Activated CD4-positive, alpha-beta T cell treated with anti-CD3 and anti-CD28 coated beads for 36 hours (primary cell): ENCODE measurements at regions not wholly inside any gene's neighbourhood (a gene's known extent, or its start where the extent isn't known, plus 50 kb on each side); places are given as distances from the start of the nearest gene placed in this dataset.

ENCODE experiments used
- ATAC-seq: fragments of 200-7000 bp; cut with Tn5 transposase; one replicate; pipeline ENCODE4 v1.10.0; 2021; ENCODE audit warnings: mild to moderate bottlenecking, moderate library complexity
- CTCF ChIA-PET: fragments of 350-600 bp; sonication (Branson Sonifier 250); formaldehyde crosslinking; loops from one replicate; lab custom pipeline; 2021; ENCODE audit warnings: antibody characterized with exemption; lab: Charles Lee
- POLR2A ChIA-PET: fragments of 350-600 bp; sonication (Branson Sonifier 250); formaldehyde crosslinking; loops from one replicate; lab custom pipeline; 2021; ENCODE audit warnings: antibody characterized with exemption, inconsistent platforms; lab: Charles Lee
- DNase-seq: peaks from one replicate; pipeline ENCODE4 v3.0.0-alpha.2; 2020
- H3K27ac Mint-ChIP-seq: one replicate; pipeline ENCODE4 v1.8.0; 2021; ENCODE audit warnings: mixed read lengths
- H3K27me3 Mint-ChIP-seq: one replicate; pipeline ENCODE4 v1.8.0; 2021; ENCODE audit warnings: mixed read lengths
- H3K36me3 Mint-ChIP-seq: one replicate; pipeline ENCODE4 v1.8.0; 2021; ENCODE audit warnings: low read depth, mixed read lengths
- H3K4me1 Mint-ChIP-seq: one replicate; pipeline ENCODE4 v1.8.0; 2021; ENCODE audit warnings: mixed read lengths
- H3K4me3 Mint-ChIP-seq: one replicate; pipeline ENCODE4 v1.8.0; 2021; ENCODE audit warnings: mild to moderate bottlenecking, moderate library complexity, mixed read lengths
- H3K9me3 Mint-ChIP-seq: one replicate; pipeline ENCODE4 v1.8.0; 2021; ENCODE audit warnings: low read depth, mixed read lengths
- intact Hi-C, 2 experiments: fragments of 100-400 bp; cut with DNase I in 1 of 2; cut with micrococcal nuclease in 1 of 2; formaldehyde crosslinking; loops; one replicate each; pipeline versions ENCODE4 v1.14.2 to v1.15.1; 2022 to 2024; cut with DNase I, micrococcal nuclease

GRCh38 chr15:66928784-66929183 is 136.6 kb upstream of the SMAD3 start:
- H3K36me3 Mint-ChIP-seq: peaks cover 2% of the 10 kb centered on the region
- DNase-seq (no peak), ATAC-seq (no peak)
- ChIA-PET POLR2A (no interaction called here), CTCF (no interaction called here)
- no peak overlapping the region for H3K4me3 Mint-ChIP-seq
- H3K4me1 Mint-ChIP-seq: no peaks in the 10 kb centered on the region
- peaks cover 1% of the 10 kb centered on the region for H3K9me3 Mint-ChIP-seq
- H3K27ac Mint-ChIP-seq: no peak overlapping the region
- peaks cover 11% of the 10 kb centered on the region for H3K27me3 Mint-ChIP-seq
- intact Hi-C loops: no loop called here

- ATAC-seq: no peak
- no peaks in the 10 kb centered on the region for H3K4me1 Mint-ChIP-seq
- ChIA-PET POLR2A (interaction anchor here (0.6 kb wide), 1 partner anchor 278 kb away, joined by 3 read pairs; no protein-coding TSS in a partner anchor), CTCF (interaction anchor here (0.7 kb wide), 1 partner anchor 219 kb away, joined by 3 read pairs; no protein-coding TSS in a partner anchor)
- H3K27ac Mint-ChIP-seq: no peak overlapping the region
- intact Hi-C loops: no loop called here
- peaks cover 2% of the 10 kb centered on the region for H3K36me3 Mint-ChIP-seq
- peaks cover 5% of the 10 kb centered on the region for H3K9me3 Mint-ChIP-seq
- no peak overlapping the region for H3K4me3 Mint-ChIP-seq
- no peak for DNase-seq
- H3K27me3 Mint-ChIP-seq: peaks cover 10% of the 10 kb centered on the region
Measured at GRCh38 chr15:66929843-66930402, 135.5 kb upstream of the SMAD3 start.

DNA sequence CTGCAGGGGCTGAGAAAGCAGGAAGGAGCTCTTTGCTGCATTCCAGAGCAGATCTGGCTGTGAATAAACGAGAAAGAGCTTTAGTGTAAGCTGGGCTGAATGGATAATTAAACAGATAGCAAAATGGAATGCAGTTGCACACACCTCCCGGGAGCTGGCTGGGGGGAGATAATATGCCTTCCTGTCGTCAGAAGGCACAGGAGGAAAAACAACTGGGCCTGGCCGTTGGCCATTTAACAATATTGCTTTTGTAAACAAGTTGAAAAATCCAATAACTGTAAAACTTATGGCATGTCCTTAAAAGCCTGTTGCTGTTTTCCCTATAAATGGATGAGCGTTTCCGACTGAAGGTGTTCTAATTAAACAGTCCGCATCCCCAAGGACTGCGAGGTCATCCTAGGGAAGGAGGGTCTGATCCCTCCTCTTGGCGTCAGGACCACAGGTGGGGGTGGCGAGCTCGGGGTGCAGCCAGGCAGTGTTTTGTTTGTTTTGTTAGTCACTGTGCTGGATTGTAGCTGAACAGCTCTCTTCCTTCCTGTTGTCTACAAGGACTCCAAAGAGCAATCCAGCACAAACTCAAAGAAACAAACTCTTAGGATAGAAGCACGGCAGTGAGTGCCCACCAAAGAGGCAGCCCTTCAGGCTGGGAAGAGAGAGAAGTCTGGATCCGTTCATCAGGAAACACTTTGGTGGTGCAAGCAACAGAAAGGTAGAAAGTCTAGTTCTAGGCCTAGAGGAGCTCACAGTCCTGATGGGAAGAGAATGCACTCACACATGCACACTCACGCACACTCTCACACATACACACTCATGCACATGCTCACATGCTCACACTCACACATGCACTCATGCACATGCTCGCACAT is 133.4 kb upstream of the SMAD3 start:
- POLR2A ChIA-PET: no interaction called here
- peaks cover 2% of the 10 kb centered on the region for H3K36me3 Mint-ChIP-seq

GRCh38 chr15:66932634-66933024 is 132.8 kb upstream of the SMAD3 start:
- Mint-ChIP-seq H3K27me3 (peaks cover 12% of the 10 kb centered on the region), H3K9me3 (peaks cover 5% of the 10 kb centered on the region), H3K36me3 (peaks cover 2% of the 10 kb centered on the region), H3K4me3 (no peak overlapping the region), H3K27ac (no peak overlapping the region), H3K4me1 (no peaks in the 10 kb centered on the region)
- intact Hi-C loops: no loop called here
- no peak for DNase-seq
- POLR2A ChIA-PET: no interaction called here
- CTCF ChIA-PET: no interaction called here
- ATAC-seq: no peak

More for the DNA sequence above, 133.4 kb upstream of the SMAD3 start:
- intact Hi-C loops: no loop called here
- H3K27ac Mint-ChIP-seq: no peak overlapping the region
- DNase-seq (no peak), ATAC-seq (no peak)
- no peaks in the 10 kb centered on the region for H3K4me1 Mint-ChIP-seq
- H3K27me3 Mint-ChIP-seq: peaks cover 12% of the 10 kb centered on the region
- CTCF ChIA-PET: interaction anchor here (0.6 to 1.1 kb wide), 2 partner anchors 10 to 354 kb away, joined by 3 to 7 read pairs; no protein-coding TSS in a partner anchor
- peaks cover 5% of the 10 kb centered on the region for H3K9me3 Mint-ChIP-seq
- H3K4me3 Mint-ChIP-seq: no peak overlapping the region

DNA sequence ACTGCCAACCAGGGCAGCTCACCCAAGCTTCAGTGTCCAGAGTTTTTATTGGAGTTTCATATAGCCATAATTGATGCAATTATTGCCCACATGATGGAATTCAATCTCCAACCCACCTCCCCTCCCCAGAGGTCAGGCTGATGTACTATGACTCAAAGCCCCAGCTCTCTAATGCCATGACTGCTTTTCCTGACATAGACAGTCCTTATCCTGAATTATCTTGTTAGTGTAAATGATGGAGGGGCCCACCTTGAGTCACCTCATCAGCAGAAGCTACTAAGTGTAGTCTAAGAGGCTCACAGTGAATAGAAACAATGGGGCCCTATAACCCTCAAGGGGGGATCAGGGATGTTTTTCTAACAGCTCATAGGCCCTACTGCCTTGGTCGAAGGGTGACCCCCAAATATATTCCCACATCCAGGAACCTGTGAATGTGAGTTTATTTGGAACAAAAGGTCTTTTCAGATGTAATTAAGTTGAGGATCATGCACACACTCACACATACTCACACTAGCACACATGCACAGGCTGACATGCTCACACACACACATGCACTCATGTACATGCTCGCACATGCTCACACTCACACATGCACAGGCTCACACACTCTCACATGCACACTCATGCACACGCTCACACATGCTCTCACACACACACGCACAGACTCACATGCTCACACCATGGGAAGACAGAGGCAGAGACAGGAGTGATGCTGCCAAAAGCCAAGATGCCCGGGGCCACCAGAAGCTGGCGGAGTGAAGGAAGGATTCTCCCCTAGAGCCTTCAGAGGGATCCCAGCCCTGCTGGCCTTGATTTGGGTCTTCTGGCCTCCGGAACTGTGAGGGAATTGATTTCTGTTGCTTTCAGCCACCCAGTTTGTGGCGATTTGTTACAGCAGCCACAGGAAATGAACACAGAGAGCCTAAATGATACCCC is 131.2 kb upstream of the SMAD3 start:
- Mint-ChIP-seq H3K9me3 (peaks cover 5% of the 10 kb centered on the region), H3K4me1 (no peaks in the 10 kb centered on the region), H3K27me3 (peaks cover 12% of the 10 kb centered on the region), H3K36me3 (peaks cover 2% of the 10 kb centered on the region), H3K27ac (no peak overlapping the region), H3K4me3 (no peak overlapping the region)
- DNase-seq (no peak), ATAC-seq (no peak)
- intact Hi-C loops: no loop called here
- ChIA-PET POLR2A (no interaction called here), CTCF (interaction anchor here (0.5 to 0.6 kb wide), 2 partner anchors 31 to 902 kb away, joined by 3 read pairs; no protein-coding TSS in a partner anchor)

DNA sequence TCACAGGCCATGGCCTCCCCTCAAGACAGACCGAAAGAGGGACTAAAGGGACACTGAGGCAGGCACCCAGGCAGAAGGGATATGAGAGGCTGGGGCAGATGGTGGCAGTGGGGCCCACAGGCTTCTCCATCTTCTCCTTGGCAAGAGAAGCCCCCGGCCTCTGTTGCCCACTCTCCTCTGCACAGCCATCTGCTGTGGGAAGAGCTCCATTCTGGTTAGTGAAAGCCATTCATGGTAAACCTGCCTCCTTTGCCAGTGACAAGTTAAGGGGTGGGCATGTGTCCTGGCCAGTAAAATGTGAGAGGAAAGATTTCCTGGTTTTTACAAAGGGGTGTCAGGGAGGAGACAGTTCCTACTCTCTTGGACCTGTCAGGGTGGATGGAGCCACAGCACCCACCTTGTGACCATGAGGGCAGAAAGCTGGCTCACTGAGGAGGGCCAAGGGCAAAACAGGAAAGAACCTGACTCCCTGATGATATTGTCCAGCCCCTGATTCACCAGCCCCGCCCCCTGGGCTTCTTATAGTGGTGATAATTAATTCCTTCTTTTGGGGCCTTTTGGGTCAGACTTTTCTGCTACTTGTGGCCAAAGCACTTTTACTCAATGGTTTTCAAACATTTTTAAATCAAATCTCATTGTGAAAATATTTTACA is 130.4 kb upstream of the SMAD3 start:
- intact Hi-C loops: no loop called here
- Mint-ChIP-seq H3K9me3 (peaks cover 5% of the 10 kb centered on the region), H3K4me1 (peaks cover 3% of the 10 kb centered on the region), H3K4me3 (no peak overlapping the region), H3K27ac (no peak overlapping the region), H3K27me3 (peaks cover 12% of the 10 kb centered on the region), H3K36me3 (peaks cover 2% of the 10 kb centered on the region)
- ChIA-PET POLR2A (no interaction called here), CTCF (interaction anchor here (0.6 kb wide), 1 partner anchor 901 kb away, joined by 3 read pairs; no protein-coding TSS in a partner anchor)
- DNase-seq (no peak), ATAC-seq (no peak)

DNA sequence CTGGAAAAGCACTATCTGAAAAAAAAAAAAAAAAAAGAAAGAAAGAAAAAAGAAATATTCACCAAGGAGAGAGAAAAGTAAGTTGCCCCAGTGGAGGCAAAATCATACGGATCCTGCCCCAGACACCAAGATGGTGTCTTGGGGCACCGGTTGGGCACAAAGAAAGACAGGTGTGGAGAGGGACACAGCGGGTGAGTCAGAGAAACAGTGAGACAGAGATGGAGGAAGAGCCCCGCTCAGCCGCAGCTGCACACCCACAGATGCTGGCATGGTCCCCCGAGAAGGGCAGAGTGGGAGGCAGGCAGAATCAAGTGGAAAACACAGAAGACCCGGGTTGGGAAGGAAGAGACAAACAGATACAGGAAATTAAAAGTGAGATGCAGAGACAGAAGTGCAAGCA is 129.7 kb upstream of the SMAD3 start:
- H3K4me1 Mint-ChIP-seq: peaks cover 10% of the 10 kb centered on the region
- H3K4me3 Mint-ChIP-seq: no peak overlapping the region
- no peak for ATAC-seq
- intact Hi-C loops: no loop called here
- ChIA-PET CTCF (interaction anchor here (0.6 kb wide), 1 partner anchor 457 kb away, joined by 3 read pairs; no protein-coding TSS in a partner anchor), POLR2A (no interaction called here)
- peaks cover 12% of the 10 kb centered on the region for H3K27me3 Mint-ChIP-seq
- peaks cover 5% of the 10 kb centered on the region for H3K9me3 Mint-ChIP-seq
- DNase-seq: no peak
- H3K27ac Mint-ChIP-seq: no peak overlapping the region
- H3K36me3 Mint-ChIP-seq: peaks cover 2% of the 10 kb centered on the region

- intact Hi-C loops: no loop called here
- Mint-ChIP-seq H3K9me3 (peaks cover 5% of the 10 kb centered on the region), H3K27ac (no peak overlapping the region), H3K36me3 (peaks cover 2% of the 10 kb centered on the region), H3K4me1 (peaks cover 14% of the 10 kb centered on the region), H3K27me3 (peaks cover 12% of the 10 kb centered on the region), H3K4me3 (no peak overlapping the region)
- no peak for ATAC-seq
- ChIA-PET CTCF (interaction anchor here (0.6 kb wide), 1 partner anchor 456 kb away, joined by 3 read pairs; no protein-coding TSS in a partner anchor), POLR2A (no interaction called here)
- no peak for DNase-seq
Measured at GRCh38 chr15:66936109-66936860, 129.1 kb upstream of the SMAD3 start.

DNA sequence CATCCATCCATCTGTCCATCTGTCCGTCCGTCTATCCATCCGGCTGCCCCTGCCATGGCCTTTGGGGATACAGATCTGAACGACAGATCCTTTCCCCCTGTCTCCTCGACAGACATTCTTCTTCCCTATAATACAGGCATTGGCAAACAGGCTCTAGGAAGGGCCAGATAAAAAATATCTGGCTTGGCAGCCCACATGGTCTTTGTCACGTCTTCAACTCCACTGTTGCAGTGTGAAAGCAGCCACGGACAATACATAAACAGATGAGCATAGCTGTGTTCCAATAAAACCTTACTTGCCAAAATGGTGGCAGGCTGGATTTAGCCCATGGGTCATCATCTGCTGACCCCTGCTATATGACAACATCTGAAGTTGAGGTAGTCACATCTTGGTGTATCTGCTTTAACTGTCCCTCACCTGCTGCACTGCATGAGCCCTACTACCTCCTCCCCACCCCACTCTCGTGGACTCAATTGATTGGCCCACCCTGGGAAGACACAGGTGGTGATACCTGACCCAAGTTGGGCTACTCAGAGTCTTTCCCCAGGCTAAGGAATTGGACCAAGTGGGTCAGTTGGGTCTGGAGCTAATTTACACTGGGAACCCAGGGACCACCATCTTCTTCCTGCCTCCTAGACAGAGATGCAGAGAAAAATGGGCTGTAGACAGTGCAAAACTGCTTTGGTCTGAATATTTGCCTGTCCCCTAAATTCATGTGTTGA is 128.4 kb upstream of the SMAD3 start:
- POLR2A ChIA-PET: no interaction called here
- intact Hi-C loops: no loop called here
- no peak for DNase-seq
- Mint-ChIP-seq H3K36me3 (peaks cover 2% of the 10 kb centered on the region), H3K27me3 (peaks cover 12% of the 10 kb centered on the region), H3K4me3 (no peak overlapping the region), H3K9me3 (peaks cover 5% of the 10 kb centered on the region), H3K4me1 (peaks cover 14% of the 10 kb centered on the region), H3K27ac (no peak overlapping the region)
- CTCF ChIA-PET: no interaction called here
- ATAC-seq: no peak

GRCh38 chr15:66937588-66937987 is 127.8 kb upstream of the SMAD3 start:
- intact Hi-C loops: no loop called here
- POLR2A ChIA-PET: no interaction called here
- Mint-ChIP-seq H3K27me3 (peaks cover 9% of the 10 kb centered on the region), H3K27ac (no peak overlapping the region), H3K4me3 (no peak overlapping the region), H3K36me3 (peaks cover 2% of the 10 kb centered on the region), H3K9me3 (peaks cover 5% of the 10 kb centered on the region), H3K4me1 (peaks cover 14% of the 10 kb centered on the region)
- CTCF ChIA-PET: interaction anchor here (0.7 to 1.4 kb wide), 2 partner anchors 9 to 139 kb away, joined by 3 read pairs; no protein-coding TSS in a partner anchor
- no peak for DNase-seq
- no peak for ATAC-seq
